GM21515 (cell line): ENCODE measurements at regions not wholly inside any gene's neighbourhood (a gene's known extent, or its start where the extent isn't known, plus 50 kb on each side); places are given as distances from the start of the nearest gene placed in this dataset.
A peak's percentile ranks its signal among the peaks of the same experiment; 100 is the strongest.
"Not testable (repeated sequence)": the region's sequence is repeated elsewhere in the genome, so short reads cannot be mapped to it uniquely, and the experiment has no call there.

Source experiments
- ATAC-seq: cut with Tn5 transposase; IDR thresholded peaks from one replicate; pipeline ENCODE4 v1.9.1; 2021; ENCODE audit not compliant: unreplicated experiment

GRCh38 chr10:37067576-37067975 is 57.8 kb upstream of the ANKRD30A start:
- ATAC-seq = no peak

GRCh38 chr10:37062296-37062695 is 63.1 kb upstream of the ANKRD30A start:
- ATAC-seq = not testable (repeated sequence)

GRCh38 chr10:37057261-37057660 is 68.1 kb upstream of the ANKRD30A start:
- no peak for ATAC-seq

GRCh38 chr10:37053476-37053875 is 71.9 kb upstream of the ANKRD30A start:
- no peak for ATAC-seq

GRCh38 chr10:37049982-37050381 is 75.4 kb upstream of the ANKRD30A start:
- not testable (repeated sequence) for ATAC-seq

- not testable (repeated sequence) for ATAC-seq
Observed at GRCh38 chr10:37044319-37044718, 81.1 kb upstream of the ANKRD30A start.

- ATAC-seq = no peak
Observed at GRCh38 chr10:37035853-37036252, 89.5 kb upstream of the ANKRD30A start.

- no peak for ATAC-seq
Observed at GRCh38 chr10:37015498-37015897, 109.9 kb upstream of the ANKRD30A start.

- no peak for ATAC-seq
Observed at GRCh38 chr10:37010741-37011140, 114.7 kb upstream of the ANKRD30A start.

GRCh38 chr10:37008276-37008675 is 117.1 kb upstream of the ANKRD30A start:
- not testable (repeated sequence) for ATAC-seq

- ATAC-seq = no peak
Observed at GRCh38 chr10:37003126-37003525, 122.3 kb upstream of the ANKRD30A start.

GRCh38 chr10:36995806-36996205 is 129.6 kb upstream of the ANKRD30A start:
- not testable (repeated sequence) for ATAC-seq

GRCh38 chr10:36994886-36995285 is 130.5 kb upstream of the ANKRD30A start:
- ATAC-seq = no peak

GRCh38 chr10:36989233-36989632 is 136.2 kb upstream of the ANKRD30A start:
- no peak for ATAC-seq

- no peak for ATAC-seq
Observed at GRCh38 chr10:36946598-36946997, 178.8 kb upstream of the ANKRD30A start.

- ATAC-seq = no peak
Observed at GRCh38 chr10:36943544-36943943, 181.9 kb upstream of the ANKRD30A start.

GRCh38 chr10:36942616-36943015 is 182.8 kb upstream of the ANKRD30A start:
- no peak for ATAC-seq

- no peak for ATAC-seq
Observed at GRCh38 chr10:36903040-36903439, 222.4 kb upstream of the ANKRD30A start.

GRCh38 chr10:36899652-36900051 is 225.7 kb upstream of the ANKRD30A start:
- ATAC-seq = no peak

- peak; percentile 61 for ATAC-seq
Observed at GRCh38 chr10:36888925-36889573, 236.3 kb upstream of the ANKRD30A start.

- no peak for ATAC-seq
Observed at GRCh38 chr10:36886303-36886891, 239.0 kb upstream of the ANKRD30A start.

GRCh38 chr10:36885746-36886145 is 239.7 kb upstream of the ANKRD30A start:
- ATAC-seq = no peak

GRCh38 chr10:36882781-36883180 is 242.6 kb upstream of the ANKRD30A start:
- ATAC-seq = no peak
